Activated CD4-positive, alpha-beta T cell treated with anti-CD3 and anti-CD28 coated beads, Interleukin-2, amount 50 U/mL, for 48 hours (primary cell): ENCODE measurements at regions not wholly inside any gene's neighbourhood (a gene's known extent, or its start where the extent isn't known, plus 50 kb on each side); places are given as distances from the start of the nearest gene placed in this dataset.

Experiments used
- DNase-seq, 2 experiments: peaks; one replicate each; pipeline ENCODE4 v3.0.0-alpha.2; 2020

DNA sequence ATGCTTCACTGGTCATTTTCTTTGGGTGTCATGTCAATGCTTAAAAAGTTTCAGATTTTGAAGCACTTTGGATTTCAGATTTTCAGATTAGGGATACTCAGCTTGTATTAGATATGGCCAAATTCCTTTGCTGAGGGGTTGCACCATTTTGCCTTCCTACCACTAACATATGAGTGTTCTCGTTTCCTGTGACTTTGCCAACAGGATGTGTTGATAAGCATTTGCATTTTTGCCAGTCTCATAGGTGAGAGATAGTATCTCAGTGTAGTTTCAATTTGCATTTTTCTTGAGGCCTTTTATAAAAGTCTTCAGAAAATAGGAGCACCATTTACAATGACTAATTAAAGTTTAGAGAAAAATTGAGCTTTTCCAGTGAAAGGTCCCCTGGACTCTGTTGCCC lies 71.6 kb upstream of the CLCN4 start:
- DNase-seq = no peak

- DNase-seq = no peak
Observed at GRCh38 chrX:10086676-10087075, 70.1 kb upstream of the CLCN4 start.

GRCh38 chrX:10087391-10087790 lies 69.4 kb upstream of the CLCN4 start:
- no peak for DNase-seq

GRCh38 chrX:10089378-10089795 lies 67.4 kb upstream of the CLCN4 start:
- no peak for DNase-seq

DNA sequence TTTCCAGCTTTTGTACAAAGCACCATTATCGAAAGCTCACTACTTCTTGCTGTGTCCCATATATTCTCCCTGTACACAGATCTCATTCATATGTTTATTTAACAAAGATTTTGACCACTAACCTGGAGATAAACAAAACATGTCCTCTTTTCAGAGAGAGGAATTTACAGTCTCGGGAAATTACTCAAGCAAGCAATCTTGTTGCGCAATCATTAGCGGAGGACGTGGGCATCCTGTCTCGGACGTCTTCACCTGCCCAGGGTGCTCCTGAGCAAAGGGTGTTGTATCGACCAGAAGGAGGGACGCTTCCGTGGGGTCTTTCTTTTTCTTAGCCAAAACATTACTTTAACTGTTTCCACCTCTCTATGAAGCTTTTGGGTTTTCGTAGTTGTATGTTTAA lies 66.5 kb upstream of the CLCN4 start:
- no peak for DNase-seq

- DNase-seq = no peak
Observed at GRCh38 chrX:10095246-10095645, 61.5 kb upstream of the CLCN4 start.

- DNase-seq = no peak
Observed at GRCh38 chrX:10095698-10096432, 60.9 kb upstream of the CLCN4 start.

DNA sequence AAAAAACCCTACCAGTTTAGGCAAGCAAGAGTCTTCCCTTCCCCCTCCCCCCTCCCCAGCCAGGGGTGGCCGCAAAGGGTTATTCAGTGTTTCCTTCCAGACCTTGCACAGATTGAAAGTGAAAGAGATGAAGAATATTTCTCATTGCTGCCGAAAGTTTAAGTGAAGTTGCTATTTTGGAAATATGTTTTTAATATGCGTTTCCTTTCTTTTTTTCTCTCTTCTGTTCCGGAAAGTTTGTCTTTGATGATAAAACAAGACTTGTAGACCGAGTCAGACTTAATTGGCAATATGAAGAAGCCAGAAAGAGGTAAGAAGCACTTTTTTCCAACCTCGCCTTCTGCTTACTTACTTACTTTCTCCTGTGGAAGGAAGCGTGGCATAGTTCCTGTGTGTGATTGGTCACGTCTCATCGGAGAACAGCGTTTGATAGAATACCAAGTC lies 58.5 kb upstream of the CLCN4 start:
- peak; percentile 61 to 63 for DNase-seq

DNA sequence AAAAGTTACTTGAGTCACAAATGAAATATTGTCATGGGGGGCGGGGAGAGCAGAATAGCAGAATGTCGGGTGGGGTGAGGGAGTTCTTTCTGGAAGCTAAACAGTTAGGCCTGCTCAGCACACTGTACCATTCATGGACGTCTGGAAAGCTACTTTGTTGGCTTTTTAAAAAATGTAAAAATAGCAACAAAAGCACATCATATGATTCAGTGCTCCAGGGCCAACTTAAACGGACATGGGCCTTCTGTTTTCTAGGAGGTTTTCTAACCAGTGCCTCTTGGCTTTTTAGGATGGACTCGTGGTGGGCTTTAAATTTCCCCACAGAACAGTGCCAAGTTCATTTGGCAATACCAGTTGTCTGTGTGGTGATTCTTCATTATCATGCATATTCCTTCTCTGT lies 57.4 kb upstream of the CLCN4 start:
- no peak for DNase-seq

DNA sequence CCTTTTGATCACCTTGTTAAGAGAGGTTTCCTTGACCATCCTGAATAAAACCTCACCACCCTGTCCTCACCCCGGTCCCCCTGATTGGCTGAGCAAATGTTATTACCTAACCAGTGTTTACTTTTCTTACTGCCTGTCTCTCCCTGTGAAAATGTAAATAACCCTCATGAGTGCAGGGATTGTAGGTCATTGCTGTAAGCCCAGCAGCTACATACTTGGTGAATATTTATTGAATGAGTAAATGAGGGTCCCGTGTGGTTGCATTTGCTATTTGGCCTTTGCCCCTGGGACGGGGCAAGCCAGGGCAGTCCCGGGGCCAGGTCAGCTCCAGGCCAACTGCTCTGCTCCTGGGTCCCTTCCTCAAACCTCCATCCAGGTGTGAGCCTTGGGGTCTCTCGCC lies 55.5 kb upstream of the CLCN4 start:
- no peak for DNase-seq

DNA sequence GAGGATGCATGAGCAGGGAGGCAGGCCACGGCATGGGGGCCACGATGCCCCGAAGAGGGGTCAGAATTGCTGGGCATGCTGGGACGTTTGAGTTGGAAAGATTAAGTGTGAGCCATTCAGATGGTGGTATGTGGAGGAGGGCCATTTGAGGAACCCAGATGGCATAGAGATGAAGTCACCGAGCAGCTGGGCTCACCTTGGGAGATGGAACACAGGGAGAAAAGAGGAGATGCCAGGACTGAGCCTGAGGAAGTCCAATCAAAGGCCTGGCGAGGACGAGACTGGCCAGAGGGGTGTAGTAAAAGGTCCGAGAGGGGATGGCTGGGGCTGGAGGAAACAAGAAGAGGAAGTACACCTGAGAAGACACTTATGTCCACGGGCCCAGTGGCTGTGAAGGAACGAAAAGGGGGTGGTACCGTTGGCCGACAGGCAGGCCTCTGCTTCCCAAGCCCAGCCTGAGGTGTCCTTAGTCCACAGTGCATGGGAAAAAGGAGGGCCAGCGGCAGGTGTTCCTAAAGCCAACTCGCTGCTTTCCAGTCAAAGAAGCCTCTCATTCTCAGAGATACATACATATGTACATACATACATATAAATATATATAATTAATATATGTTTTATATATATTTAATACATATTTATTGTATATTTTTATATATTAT lies 54.6 kb upstream of the CLCN4 start:
- no peak for DNase-seq

DNA sequence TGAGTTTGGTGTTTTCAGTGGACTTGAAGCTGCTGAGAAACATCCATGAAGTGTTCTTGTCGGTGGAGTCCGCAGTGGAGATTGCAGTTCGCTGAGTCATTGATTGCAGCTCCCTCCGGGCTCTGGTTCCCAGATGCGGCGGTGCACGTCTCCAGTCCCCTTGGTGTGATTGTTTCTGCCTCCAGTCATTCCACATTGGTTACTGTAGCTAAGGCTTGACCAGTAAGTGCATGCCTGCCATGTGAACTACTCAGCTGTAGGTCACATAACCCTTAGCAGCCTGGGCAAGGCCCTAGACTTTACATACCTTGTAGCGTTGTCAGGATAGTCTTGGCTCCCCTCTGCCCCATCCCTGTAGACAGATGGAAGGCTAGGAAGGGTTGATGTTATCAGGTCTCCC lies 53.8 kb upstream of the CLCN4 start:
- DNase-seq = no peak

- DNase-seq = no peak
Observed at GRCh38 chrX:10104958-10105658, 51.7 kb upstream of the CLCN4 start.

DNA sequence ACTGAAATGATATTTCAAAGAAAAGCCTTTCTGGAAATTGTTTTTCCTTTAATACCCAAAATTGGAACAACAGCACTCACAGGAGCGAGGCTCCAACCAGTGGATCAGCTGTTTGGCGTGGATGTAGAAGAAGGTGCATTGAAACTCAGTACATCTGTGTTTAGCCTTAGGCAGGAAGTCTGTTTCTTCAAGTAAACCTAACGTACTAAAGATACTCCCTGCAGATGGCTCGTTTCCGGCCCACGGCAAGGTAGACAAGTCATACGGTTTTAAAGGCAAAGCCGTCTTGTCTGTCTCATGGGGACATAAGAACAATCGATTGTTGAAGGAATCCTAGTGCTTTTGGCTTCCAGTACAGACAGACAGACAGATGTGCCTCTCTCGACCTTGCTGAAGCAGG lies 50.0 kb upstream of the CLCN4 start:
- DNase-seq = peak; percentile 48 to 60
